Brain microvascular endothelial cell (primary cell): ENCODE measurements at regions not wholly inside any gene's neighbourhood (a gene's known extent, or its start where the extent isn't known, plus 50 kb on each side); places are given as distances from the start of the nearest gene placed in this dataset.

ENCODE experiments used
- DNase-seq: peaks from one replicate; pipeline ENCODE4 v3.0.0-alpha.2; 2020
- H3K27ac ChIP-seq: fragments of 250-450 bp; sonication (Bioruptor Pico); 2 replicates; pipeline ENCODE4 v1.5.1; 2020; ENCODE audit warnings: mild to moderate bottlenecking, moderate library complexity
- H3K27me3 ChIP-seq: fragments of 250-450 bp; sonication (Bioruptor Pico); replicated peaks from 2 replicates; pipeline ENCODE4 v1.5.1; 2020; ENCODE audit warnings: mild to moderate bottlenecking
- H3K36me3 ChIP-seq: fragments of 250-450 bp; sonication (Bioruptor Pico); replicated peaks from 2 replicates; pipeline ENCODE4 v1.5.1; 2020; ENCODE audit warnings: mild to moderate bottlenecking
- H3K4me3 ChIP-seq: 2 replicates; pipeline ENCODE4 v1.5.1; 2011; ENCODE audit warnings: low read depth, mild to moderate bottlenecking, control low read depth, low read length, moderate library complexity
- CTCF ChIP-seq: IDR thresholded peaks from 2 replicates; pipeline ENCODE4 v1.5.1; 2011; ENCODE audit warnings: low read depth, mild to moderate bottlenecking, moderate library complexity, low read length, control low read depth, inconsistent platforms; ENCODE audit errors: missing control alignments
- in situ Hi-C: cut with HindIII; loops from 2 replicates; pipeline ENCODE4 v1.10.0; 2017; ENCODE audit warnings: low sequenced_read_pairs, low pct_ligation_motif_present

- Histone ChIP-seq H3K27me3 (no peaks in the 10 kb centered on the region), H3K36me3 (no peaks in the 10 kb centered on the region), H3K27ac (no peak overlapping the region), H3K4me3 (no peak overlapping the region)
- DNase-seq = no peak
- in situ Hi-C loops = no loop called here
- TF ChIP-seq CTCF = no peak
These were observed 201.3 kb downstream of the SLITRK6 start for GRCh38 chr13:85597790-85598500.

DNA sequence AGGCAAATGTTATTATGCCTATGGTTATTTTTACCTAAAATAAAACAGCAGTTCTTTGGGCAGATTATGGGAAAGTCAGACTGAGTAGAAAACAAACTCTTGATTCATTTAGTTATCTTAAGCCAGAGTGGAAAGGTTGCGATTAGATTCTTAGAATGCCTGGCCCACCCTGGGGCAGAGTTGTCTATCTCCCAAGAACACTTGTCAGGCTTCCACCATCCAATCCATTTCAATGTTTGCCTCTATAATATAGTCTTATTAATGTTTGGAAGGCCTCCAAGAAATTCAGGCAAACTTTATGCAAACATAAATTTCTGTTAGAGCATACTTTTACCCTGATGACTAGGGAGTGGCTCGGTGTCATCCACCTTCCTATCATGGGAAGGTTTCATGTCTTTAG lies 207.0 kb downstream of the SLITRK6 start:
- no peak for DNase-seq
- Histone ChIP-seq H3K27ac (no peak overlapping the region), H3K27me3 (no peaks in the 10 kb centered on the region), H3K4me3 (no peak overlapping the region), H3K36me3 (no peaks in the 10 kb centered on the region)
- TF ChIP-seq CTCF = no peak
- in situ Hi-C loops = no loop called here

DNA sequence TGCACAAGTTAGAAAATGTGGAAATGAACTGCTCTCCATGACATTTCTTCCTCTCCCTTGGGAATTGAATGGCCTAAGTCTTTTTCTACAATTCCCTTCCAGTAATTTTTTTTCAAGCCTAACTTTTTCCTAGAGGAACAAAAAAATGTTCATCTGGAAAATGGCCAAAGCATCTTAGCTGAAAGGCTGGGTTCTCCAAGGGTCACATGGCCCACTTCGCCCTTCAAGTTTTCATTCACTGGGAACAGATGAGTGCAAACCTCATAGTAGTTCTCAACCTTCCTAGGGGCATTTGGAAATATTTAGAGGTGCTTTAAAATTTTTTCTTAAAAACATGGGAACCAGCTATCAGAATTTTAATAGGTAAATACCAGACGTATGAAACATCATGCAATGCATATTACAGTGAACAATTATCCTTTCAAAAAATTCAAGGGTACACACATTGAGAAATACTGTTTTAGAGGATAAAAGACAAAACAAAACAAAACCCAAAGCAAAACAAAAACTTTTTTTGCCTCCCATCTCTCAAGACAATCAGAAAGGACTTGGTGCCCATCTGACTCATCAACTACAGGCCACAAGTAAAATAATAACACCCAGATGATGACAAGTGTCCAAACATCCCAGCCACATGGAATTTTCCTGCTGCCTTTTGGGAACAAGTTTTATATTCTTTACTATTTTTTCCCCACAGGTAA lies 208.8 kb downstream of the SLITRK6 start:
- no peaks in the 10 kb centered on the region for H3K27me3 ChIP-seq
- no peak for DNase-seq
- no peak overlapping the region for H3K27ac ChIP-seq
- no peaks in the 10 kb centered on the region for H3K36me3 ChIP-seq
- in situ Hi-C loops = no loop called here
- TF ChIP-seq CTCF = no peak
- no peak overlapping the region for H3K4me3 ChIP-seq

DNA sequence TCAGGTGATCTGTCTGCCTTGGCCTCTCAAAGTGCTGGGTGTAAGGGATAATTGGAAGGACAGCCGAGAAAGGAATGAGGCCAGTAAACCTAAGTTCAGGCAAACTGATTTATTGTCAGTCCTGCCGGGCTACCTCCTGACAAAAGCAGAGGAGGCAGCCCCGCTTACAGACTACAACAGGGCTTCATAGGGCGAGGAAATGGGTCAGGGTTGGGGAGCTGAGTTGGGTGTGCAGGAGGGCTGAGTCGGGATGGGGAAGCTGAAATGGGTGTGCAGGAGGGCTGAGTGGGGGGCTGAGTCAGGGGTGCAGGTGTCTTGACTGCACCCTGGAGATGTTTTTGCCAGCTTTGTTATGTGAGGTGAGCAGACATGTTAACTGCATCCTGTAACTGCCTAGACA lies 210.2 kb downstream of the SLITRK6 start:
- H3K4me3 ChIP-seq = no peak overlapping the region
- H3K27me3 ChIP-seq = no peaks in the 10 kb centered on the region
- H3K36me3 ChIP-seq = no peaks in the 10 kb centered on the region
- DNase-seq = no peak
- H3K27ac ChIP-seq = no peak overlapping the region
- in situ Hi-C loops = no loop called here
- no peak for TF ChIP-seq CTCF

- no peaks in the 10 kb centered on the region for H3K27me3 ChIP-seq
- no peak overlapping the region for H3K27ac ChIP-seq
- H3K36me3 ChIP-seq = no peaks in the 10 kb centered on the region
- no peak overlapping the region for H3K4me3 ChIP-seq
- in situ Hi-C loops = no loop called here
- no peak for TF ChIP-seq CTCF
- DNase-seq = no peak
These were observed 210.9 kb downstream of the SLITRK6 start for GRCh38 chr13:85588359-85588758.
